M059J (cell line): ENCODE measurements at regions not wholly inside any gene's neighbourhood (a gene's known extent, or its start where the extent isn't known, plus 50 kb on each side); places are given as distances from the start of the nearest gene placed in this dataset.
"Not testable (repeated sequence)": the region's sequence is repeated elsewhere in the genome, so short reads cannot be mapped to it uniquely, and the experiment has no call there.

Source experiments
- DNase-seq: peaks from one replicate; pipeline ENCODE4 v3.0.0-alpha.2; 2012; ENCODE audit warnings: low read depth

GRCh38 chrX:69431420-69431819 is 72.7 kb upstream of the NALF2 start:
- no peak for DNase-seq

GRCh38 chrX:69430785-69431184 is 73.3 kb upstream of the NALF2 start:
- no peak for DNase-seq

- DNase-seq, result no peak
Measured at GRCh38 chrX:69429339-69430015, 74.6 kb upstream of the NALF2 start.

GRCh38 chrX:69428216-69428615 is 75.9 kb upstream of the NALF2 start:
- DNase-seq, result no peak

- DNase-seq, result no peak
Measured at GRCh38 chrX:69424910-69425309, 79.2 kb upstream of the NALF2 start.

- peak; percentile 1 for DNase-seq
Measured at GRCh38 chrX:69424161-69424560, 80.0 kb upstream of the NALF2 start.

- not testable (repeated sequence) for DNase-seq
Measured at GRCh38 chrX:69422208-69422607, 81.9 kb upstream of the NALF2 start.

GRCh38 chrX:69415698-69416097 is 88.4 kb upstream of the NALF2 start:
- DNase-seq, result no peak

GRCh38 chrX:69412661-69413060 is 91.5 kb upstream of the NALF2 start:
- no peak for DNase-seq

GRCh38 chrX:69398881-69399280 is 105.2 kb upstream of the NALF2 start:
- DNase-seq, result no peak

GRCh38 chrX:69396916-69397315 is 107.2 kb upstream of the NALF2 start:
- no peak for DNase-seq

GRCh38 chrX:69395306-69395705 is 108.8 kb upstream of the NALF2 start:
- DNase-seq, result no peak

- no peak for DNase-seq
Measured at GRCh38 chrX:69389101-69389501, 115.0 kb upstream of the NALF2 start.

GRCh38 chrX:69388526-69388925 is 115.6 kb upstream of the NALF2 start:
- DNase-seq, result no peak

- peak; percentile 30 for DNase-seq
Measured at GRCh38 chrX:69387567-69388487, 116.3 kb upstream of the NALF2 start.

GRCh38 chrX:69386681-69387080 is 117.4 kb upstream of the NALF2 start:
- no peak for DNase-seq

GRCh38 chrX:69379412-69379811 is 124.7 kb upstream of the NALF2 start:
- no peak for DNase-seq

GRCh38 chrX:69374569-69374968 is 129.6 kb upstream of the NALF2 start:
- DNase-seq, result no peak

- DNase-seq, result no peak
Measured at GRCh38 chrX:69372435-69372834, 131.7 kb upstream of the NALF2 start.

GRCh38 chrX:69371159-69371558 is 133.0 kb upstream of the NALF2 start:
- DNase-seq, result no peak

- DNase-seq, result no peak
Measured at GRCh38 chrX:69369999-69370398, 134.1 kb upstream of the NALF2 start.

GRCh38 chrX:69366183-69366582 is 137.9 kb upstream of the NALF2 start:
- DNase-seq, result no peak

- no peak for DNase-seq
Measured at GRCh38 chrX:69365755-69366154, 138.4 kb upstream of the NALF2 start.
